ENCODE measurements at regions not wholly inside any gene's neighbourhood (a gene's known extent, or its start where the extent isn't known, plus 50 kb on each side); places are given as distances from the start of the nearest gene placed in this dataset.

- TF ChIP-seq CTCF (IDR thresholded peaks at IDR 0.05) (no peak), POLR2A (IDR thresholded peaks at IDR 0.05) (no peak)
These were observed 628.6 kb upstream of the POM121L12 start for GRCh38 chr7:52406808-52407207.

Data from body of pancreas (tissue), 4 donors.